Mesenchymal stem cell (in vitro differentiated cells and primary cell): ENCODE measurements at regions not wholly inside any gene's neighbourhood (a gene's known extent, or its start where the extent isn't known, plus 50 kb on each side); places are given as distances from the start of the nearest gene placed in this dataset.

Experiments
- DNase-seq: peaks from one replicate; pipeline ENCODE4 v3.0.0-alpha.2; 2013
- H2AFZ ChIP-seq: one replicate; pipeline ENCODE4 v1.6.1; 2013; ENCODE audit warnings: low read depth, mild to moderate bottlenecking, control low read depth, inconsistent platforms, low read length, moderate library complexity
- H2AK5ac ChIP-seq: 2 replicates; pipeline ENCODE4 v1.6.1; 2013; ENCODE audit warnings: low read length, moderate library complexity, mild to moderate bottlenecking, inconsistent platforms; ENCODE audit not compliant: severe bottlenecking
- H2BK120ac ChIP-seq: one replicate; pipeline ENCODE4 v1.6.1; 2013; ENCODE audit warnings: low read depth, mild to moderate bottlenecking, inconsistent platforms, low read length, moderate library complexity
- H2BK12ac ChIP-seq, 2 experiments: one replicate each; pipeline ENCODE4 v1.6.1; 2013; ENCODE audit warnings: inconsistent platforms in 2 of 2, low read length in 2 of 2, mild to moderate bottlenecking in 2 of 2, moderate library complexity in 2 of 2, control low read depth in 1 of 2
- H2BK15ac ChIP-seq: one replicate; pipeline ENCODE4 v1.6.1; 2013; ENCODE audit warnings: mild to moderate bottlenecking, low read depth, inconsistent platforms; ENCODE audit not compliant: poor library complexity, severe bottlenecking
- H2BK5ac ChIP-seq: 2 replicates; pipeline ENCODE4 v1.6.1; 2013; ENCODE audit warnings: low read depth, mild to moderate bottlenecking, low read length, control low read depth, inconsistent platforms; ENCODE audit not compliant: poor library complexity, severe bottlenecking
- H3K14ac ChIP-seq, 2 experiments: one replicate each; pipeline ENCODE4 v1.6.1; 2013; ENCODE audit warnings: inconsistent platforms in 2 of 2, low read length in 2 of 2, control low read depth in 1 of 2, mild to moderate bottlenecking in 1 of 2, moderate library complexity in 1 of 2
- H3K18ac ChIP-seq, 2 experiments: one replicate each; pipeline ENCODE4 v1.6.1; 2013; ENCODE audit warnings: inconsistent platforms in 2 of 2, low read length in 2 of 2, control low read depth in 1 of 2, low read depth in 1 of 2, mild to moderate bottlenecking in 1 of 2
- H3K23ac ChIP-seq, 2 experiments: one replicate each; pipeline ENCODE4 v1.6.1; 2013; ENCODE audit warnings: inconsistent platforms in 2 of 2, low read length in 2 of 2, mild to moderate bottlenecking in 2 of 2, moderate library complexity in 2 of 2, control low read depth in 1 of 2
- H3K27ac ChIP-seq: 2 replicates; pipeline ENCODE4 v1.5.1; 2013; ENCODE audit warnings: mild to moderate bottlenecking, moderate library complexity, low read length, control low read depth, inconsistent platforms; ENCODE audit not compliant: poor library complexity, severe bottlenecking
- H3K27me3 ChIP-seq, 2 experiments: 2 replicates each; pipeline versions ENCODE4 v1.6.1 to v1.7.0; 2013; ENCODE audit warnings: low read length in 2 of 2, mild to moderate bottlenecking in 2 of 2, moderate library complexity in 2 of 2, control low read depth in 1 of 2, inconsistent platforms in 1 of 2; ENCODE audit not compliant: control insufficient read depth in 1 of 2, insufficient read depth in 1 of 2
- H3K36me3 ChIP-seq, 2 experiments: 2 replicates each; pipeline versions ENCODE4 v1.6.1 to v1.7.0; 2013; ENCODE audit warnings: low read length in 2 of 2, control low read depth in 1 of 2, inconsistent platforms in 1 of 2, low read depth in 1 of 2, mild to moderate bottlenecking in 1 of 2; ENCODE audit not compliant: insufficient read depth in 2 of 2, control insufficient read depth in 1 of 2
- H3K4ac ChIP-seq, 2 experiments: one replicate each; pipeline ENCODE4 v1.6.1; 2013; ENCODE audit warnings: inconsistent platforms in 2 of 2, low read length in 2 of 2, mild to moderate bottlenecking in 2 of 2, moderate library complexity in 2 of 2, control low read depth in 1 of 2, low read depth in 1 of 2
- H3K4me1 ChIP-seq: 2 replicates; pipeline ENCODE4 v1.6.1; 2013; ENCODE audit warnings: low read depth, low read length, control low read depth; ENCODE audit not compliant: control insufficient read depth, insufficient read depth
- H3K4me2 ChIP-seq: 2 replicates; pipeline ENCODE4 v1.6.1; 2013; ENCODE audit warnings: low read length, mild to moderate bottlenecking, inconsistent platforms; ENCODE audit not compliant: poor library complexity, severe bottlenecking
- H3K4me3 ChIP-seq, 2 experiments: 2 replicates each; pipeline versions ENCODE4 v1.5.1 to v1.7.0; 2013; ENCODE audit warnings: low read length in 2 of 2, mild to moderate bottlenecking in 2 of 2, control low read depth in 1 of 2, low read depth in 1 of 2; ENCODE audit not compliant: insufficient read depth in 1 of 2
- H3K79me1 ChIP-seq: replicated peaks from 2 replicates; pipeline ENCODE4 v1.6.1; 2013; ENCODE audit warnings: mild to moderate bottlenecking, control low read depth, low read length, inconsistent platforms; ENCODE audit not compliant: poor library complexity, severe bottlenecking
- H3K9ac ChIP-seq: 2 replicates; pipeline ENCODE4 v1.7.0; 2013; ENCODE audit warnings: mild to moderate bottlenecking, low read length, moderate library complexity
- H3K9me3 ChIP-seq: 2 replicates; pipeline ENCODE4 v1.7.0; 2013; ENCODE audit warnings: mild to moderate bottlenecking, low read length; ENCODE audit not compliant: control insufficient read depth
- H4K8ac ChIP-seq: one replicate; pipeline ENCODE4 v1.6.1; 2013; ENCODE audit warnings: inconsistent platforms, mild to moderate bottlenecking, low read length, moderate library complexity
- H4K91ac ChIP-seq: one replicate; pipeline ENCODE4 v1.6.1; 2013; ENCODE audit warnings: mild to moderate bottlenecking, low read length, inconsistent platforms
- WGBS: methylation state at CpG from one replicate; pipeline ENCODE4 v1.1.7; 2013; ENCODE audit warnings: mixed read lengths; 5-methylcytosine and 5-hydroxymethylcytosine counted together

DNA sequence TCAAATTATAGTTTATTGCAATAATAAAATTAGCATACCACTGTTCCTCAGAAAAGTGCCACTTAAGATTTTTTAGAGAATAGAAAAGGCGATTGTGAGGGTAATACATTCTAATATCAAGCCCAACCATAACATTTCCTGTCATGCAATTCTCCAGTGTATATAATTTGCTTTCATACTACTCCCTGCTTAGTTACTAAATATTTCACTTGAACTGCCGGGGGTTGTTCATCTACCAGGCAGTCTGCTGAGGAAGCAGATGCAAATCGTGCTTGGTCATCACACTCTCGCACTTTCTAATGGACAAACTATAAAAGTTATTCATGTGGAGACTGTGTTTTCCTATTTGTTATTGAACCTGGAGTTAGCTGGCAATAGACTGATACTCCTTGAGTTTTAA is 645.6 kb upstream of the CBLB start:
- no peak overlapping the region for H3K18ac ChIP-seq
- no peaks in the 10 kb centered on the region for H3K36me3 ChIP-seq
- no peaks in the 10 kb centered on the region for H3K27me3 ChIP-seq
- H2BK5ac ChIP-seq, result no peak overlapping the region
- no peak overlapping the region for H3K14ac ChIP-seq
- H3K27ac ChIP-seq, result peak overlapping the region; percentile 59
- H2BK12ac ChIP-seq, result no peak overlapping the region
- H3K23ac ChIP-seq, result no peak overlapping the region
- no peak overlapping the region for H4K91ac ChIP-seq
- no peak overlapping the region for H3K9ac ChIP-seq
- no peaks in the 10 kb centered on the region for H3K9me3 ChIP-seq
- WGBS, result 87% methylated on average over 3 of the region's 4 CpGs
- no peak overlapping the region for H2BK15ac ChIP-seq
- H3K4me3 ChIP-seq, result no peak overlapping the region
- no peak overlapping the region for H3K4ac ChIP-seq
- no peak overlapping the region for H2BK120ac ChIP-seq
- no peaks in the 10 kb centered on the region for H3K79me1 ChIP-seq
- no peaks in the 10 kb centered on the region for H3K4me1 ChIP-seq
- H3K4me2 ChIP-seq, result no peak overlapping the region
- H2AFZ ChIP-seq, result no peak overlapping the region
- no peak for DNase-seq
- H2AK5ac ChIP-seq, result no peak overlapping the region
- no peak overlapping the region for H4K8ac ChIP-seq

GRCh38 chr3:106518516-106518915 is 649.7 kb upstream of the CBLB start:
- Histone ChIP-seq H4K91ac (no peak overlapping the region), H2BK120ac (no peak overlapping the region), H3K4ac (no peak overlapping the region), H3K4me3 (no peak overlapping the region), H3K27me3 (no peaks in the 10 kb centered on the region), H3K9me3 (no peaks in the 10 kb centered on the region), H3K79me1 (no peaks in the 10 kb centered on the region), H3K14ac (no peak overlapping the region), H2BK15ac (no peak overlapping the region), H3K36me3 (no peaks in the 10 kb centered on the region), H2AK5ac (no peak overlapping the region), H3K27ac (no peak overlapping the region), H2AFZ (no peak overlapping the region), H2BK12ac (no peak overlapping the region), H2BK5ac (no peak overlapping the region), H3K23ac (no peak overlapping the region), H3K4me1 (peaks cover 3% of the 10 kb centered on the region), H4K8ac (no peak overlapping the region), H3K18ac (no peak overlapping the region), H3K4me2 (no peak overlapping the region), H3K9ac (no peak overlapping the region)
- peak; percentile 36 for DNase-seq

DNA sequence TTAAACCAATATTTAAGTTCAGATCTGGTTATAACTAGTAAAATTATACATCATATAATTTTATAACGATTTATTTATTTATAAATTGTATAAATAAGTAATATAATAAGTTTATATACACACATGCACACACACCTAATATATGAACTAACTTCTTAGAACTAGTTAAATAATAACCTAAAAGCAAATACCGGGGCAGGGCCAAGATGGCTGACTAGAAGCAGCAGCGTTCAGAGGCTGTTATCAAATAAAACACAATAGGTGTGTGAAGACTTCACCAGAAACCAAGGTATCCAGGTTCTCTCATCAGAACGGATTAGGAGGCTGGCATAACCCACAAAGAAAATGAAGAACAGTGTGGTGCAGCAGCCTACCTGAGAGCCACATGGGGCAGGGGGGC is 653.6 kb upstream of the CBLB start:
- no peak overlapping the region for H3K23ac ChIP-seq
- no peak overlapping the region for H3K14ac ChIP-seq
- no peak overlapping the region for H2BK15ac ChIP-seq
- no peak overlapping the region for H3K4me3 ChIP-seq
- H3K18ac ChIP-seq, result no peak overlapping the region
- H2BK12ac ChIP-seq, result no peak overlapping the region
- H4K91ac ChIP-seq, result peak overlapping the region; percentile 34
- H3K27ac ChIP-seq, result no peak overlapping the region
- no peak overlapping the region for H2BK5ac ChIP-seq
- no peak overlapping the region for H2BK120ac ChIP-seq
- H2AK5ac ChIP-seq, result no peak overlapping the region
- H3K9me3 ChIP-seq, result peaks cover 2% of the 10 kb centered on the region
- no peaks in the 10 kb centered on the region for H3K79me1 ChIP-seq
- DNase-seq, result no peak
- no peaks in the 10 kb centered on the region for H3K36me3 ChIP-seq
- H4K8ac ChIP-seq, result peak overlapping the region; percentile 37
- no peak overlapping the region for H3K4ac ChIP-seq
- H2AFZ ChIP-seq, result no peak overlapping the region
- H3K4me2 ChIP-seq, result no peak overlapping the region
- no peaks in the 10 kb centered on the region for H3K27me3 ChIP-seq
- H3K4me1 ChIP-seq, result peaks cover 3% of the 10 kb centered on the region
- no peak overlapping the region for H3K9ac ChIP-seq
- 95% methylated on average over 3 of the region's 4 CpGs for WGBS

DNA sequence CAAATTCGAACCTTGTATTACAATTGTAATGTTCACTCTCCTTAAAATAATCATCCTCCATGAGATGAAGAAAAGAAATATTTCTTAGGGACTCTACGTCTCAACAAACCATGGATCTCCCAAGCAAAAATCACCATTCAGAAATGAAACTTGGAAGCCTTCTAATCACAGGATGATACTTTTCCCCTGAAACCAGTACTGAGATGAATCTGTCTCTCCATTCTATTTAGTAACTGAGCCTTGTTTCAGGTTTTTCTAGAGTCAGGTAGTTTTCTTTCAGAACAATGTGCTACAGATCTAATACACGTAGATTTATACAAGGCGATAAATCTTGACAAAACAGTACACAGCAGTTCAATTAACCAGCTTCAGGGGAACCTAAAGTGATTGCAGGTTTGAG is 660.1 kb upstream of the CBLB start:
- Histone ChIP-seq H3K79me1 (no peaks in the 10 kb centered on the region), H3K4ac (no peak overlapping the region), H3K36me3 (no peaks in the 10 kb centered on the region), H2BK5ac (no peak overlapping the region), H3K27me3 (no peaks in the 10 kb centered on the region), H4K8ac (no peak overlapping the region), H2AFZ (no peak overlapping the region), H4K91ac (no peak overlapping the region), H2BK120ac (no peak overlapping the region), H3K4me1 (no peaks in the 10 kb centered on the region), H2BK12ac (no peak overlapping the region), H2AK5ac (no peak overlapping the region), H3K14ac (no peak overlapping the region), H3K9ac (no peak overlapping the region), H3K23ac (no peak overlapping the region), H3K9me3 (peaks cover 7% of the 10 kb centered on the region), H2BK15ac (no peak overlapping the region), H3K27ac (no peak overlapping the region), H3K4me2 (no peak overlapping the region), H3K18ac (no peak overlapping the region), H3K4me3 (no peak overlapping the region)
- no peak for DNase-seq
- WGBS, result 97% methylated on average over 3 of the region's 4 CpGs
